Stimulated activated naive CD8-positive, alpha-beta T cell treated with anti-CD3 and anti-CD28 coated beads, Interleukin-15, amount 100 ng/mL, for 72 hours (primary cell): ENCODE measurements at regions not wholly inside any gene's neighbourhood (a gene's known extent, or its start where the extent isn't known, plus 50 kb on each side); places are given as distances from the start of the nearest gene placed in this dataset.
"Not testable (repeated sequence)": the region's sequence is repeated elsewhere in the genome, so short reads cannot be mapped to it uniquely, and the experiment has no call there.

Experiments used
- ATAC-seq: fragments of 150-1000 bp; cut with Tn5 transposase; 2 replicates; pipeline ENCODE4 v1.10.0; 2021; ENCODE audit warnings: mild to moderate bottlenecking, moderate library complexity
- DNase-seq, 2 donors: peaks; one replicate each; pipeline ENCODE4 v3.0.0; 2021 to 2022
- H3K27ac Mint-ChIP-seq, 2 donors: one replicate each; pipeline ENCODE4 v1.8.0; 2022; ENCODE audit warnings: mild to moderate bottlenecking in 2 of 2, mixed read lengths in 2 of 2, moderate library complexity in 2 of 2
- H3K27me3 Mint-ChIP-seq: one replicate; pipeline ENCODE4 v1.8.0; 2022; ENCODE audit warnings: mixed read lengths
- H3K4me1 Mint-ChIP-seq: one replicate; pipeline ENCODE4 v1.8.0; 2022; ENCODE audit warnings: mild to moderate bottlenecking, mixed read lengths
- H3K4me3 Mint-ChIP-seq, 2 donors: one replicate each; pipeline ENCODE4 v1.8.0; 2022; ENCODE audit warnings: mild to moderate bottlenecking in 2 of 2, mixed read lengths in 2 of 2, moderate library complexity in 1 of 2
- H3K9me3 Mint-ChIP-seq, 2 donors: one replicate each; pipeline ENCODE4 v1.8.0; 2022; ENCODE audit warnings: mixed read lengths in 2 of 2

DNA sequence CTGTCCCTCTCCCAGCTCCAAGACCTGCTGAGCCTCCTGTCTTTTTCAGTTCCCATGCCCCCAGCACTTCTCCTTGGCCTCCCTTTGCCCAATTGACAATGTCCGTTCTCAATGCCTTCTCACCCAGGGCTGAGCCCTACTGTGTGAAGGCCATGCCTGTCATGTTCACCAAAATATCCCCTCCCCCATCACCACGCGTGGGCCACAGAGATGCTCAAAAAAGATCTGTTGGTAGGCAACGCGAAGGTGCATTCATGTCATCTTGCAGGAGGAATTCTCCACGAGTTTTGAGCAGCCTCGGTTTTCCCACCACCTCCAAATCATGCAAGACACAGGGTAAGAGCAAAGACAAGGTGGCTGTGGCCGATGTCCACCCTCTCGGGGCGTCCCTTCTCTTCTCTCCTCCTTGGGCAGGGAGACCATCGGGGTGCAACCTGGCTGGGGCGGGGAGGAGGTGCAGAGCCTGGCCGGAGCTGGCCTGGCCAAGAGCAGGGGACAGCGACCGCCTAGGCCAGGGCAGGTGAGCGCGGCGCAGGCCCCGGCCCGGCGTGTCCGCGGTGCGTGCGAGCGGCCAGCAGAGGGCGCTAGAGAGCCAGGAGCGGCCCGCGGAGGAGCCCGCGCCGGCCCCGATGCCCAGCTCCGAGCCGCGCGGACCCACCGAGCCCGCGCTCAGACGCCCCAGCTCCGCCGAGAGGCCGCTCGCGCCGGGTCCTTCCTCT lies 56.3 kb upstream of the KRTAP5-11 start:
- Mint-ChIP-seq H3K27me3 (peaks cover 52% of the 10 kb centered on the region), H3K4me1 (peaks cover 15% of the 10 kb centered on the region), H3K4me3 (peak overlapping the region; percentile 57 to 69)
- ATAC-seq, H3K27ac Mint-ChIP-seq, H3K9me3 Mint-ChIP-seq: not testable (repeated sequence)
- DNase-seq, result peak; percentile 59 to 75

- DNase-seq, H3K9me3 Mint-ChIP-seq, H3K27ac Mint-ChIP-seq, ATAC-seq: not testable (repeated sequence)
- Mint-ChIP-seq H3K27me3 (peaks cover 53% of the 10 kb centered on the region), H3K4me3 (peak overlapping the region; percentile 44 to 69), H3K4me1 (peaks cover 15% of the 10 kb centered on the region)
Measured at GRCh38 chr11:71639520-71639849, 56.8 kb upstream of the KRTAP5-11 start.

DNA sequence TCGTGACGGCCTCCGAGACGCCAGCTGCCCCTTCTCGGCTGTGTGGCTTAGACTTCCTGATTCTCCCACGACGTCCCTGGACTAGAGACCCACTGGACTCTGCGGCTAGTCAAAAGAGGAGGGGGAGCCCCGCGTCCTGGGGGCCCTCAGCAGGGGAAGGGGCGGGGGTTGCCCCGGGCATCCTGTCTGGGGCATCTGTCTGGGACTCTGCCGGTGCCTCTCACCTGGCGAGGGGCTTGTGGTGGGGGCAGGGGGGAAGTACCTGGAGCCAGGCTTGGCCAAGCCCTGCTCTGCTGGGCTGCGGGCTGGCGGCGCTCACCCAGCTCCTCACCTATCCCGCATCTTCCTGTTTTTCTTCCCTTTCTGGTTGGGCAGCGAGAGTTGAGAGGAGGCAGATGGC lies 57.2 kb upstream of the KRTAP5-11 start:
- Mint-ChIP-seq H3K4me3 (peak overlapping the region; percentile 43 to 71), H3K27me3 (peaks cover 57% of the 10 kb centered on the region), H3K4me1 (peaks cover 15% of the 10 kb centered on the region)
- DNase-seq, H3K9me3 Mint-ChIP-seq, ATAC-seq, H3K27ac Mint-ChIP-seq: not testable (repeated sequence)

GRCh38 chr11:71647078-71647477 lies 64.4 kb upstream of the KRTAP5-11 start:
- not testable (repeated sequence) for H3K27ac Mint-ChIP-seq, H3K4me1 Mint-ChIP-seq, H3K9me3 Mint-ChIP-seq, DNase-seq, ATAC-seq, H3K4me3 Mint-ChIP-seq
- peaks cover 16% of the 10 kb centered on the region for H3K27me3 Mint-ChIP-seq

GRCh38 chr11:71652998-71653397 lies 70.3 kb upstream of the KRTAP5-11 start:
- DNase-seq, ATAC-seq, H3K9me3 Mint-ChIP-seq, H3K27ac Mint-ChIP-seq, H3K4me1 Mint-ChIP-seq, H3K27me3 Mint-ChIP-seq, H3K4me3 Mint-ChIP-seq: not testable (repeated sequence)

DNA sequence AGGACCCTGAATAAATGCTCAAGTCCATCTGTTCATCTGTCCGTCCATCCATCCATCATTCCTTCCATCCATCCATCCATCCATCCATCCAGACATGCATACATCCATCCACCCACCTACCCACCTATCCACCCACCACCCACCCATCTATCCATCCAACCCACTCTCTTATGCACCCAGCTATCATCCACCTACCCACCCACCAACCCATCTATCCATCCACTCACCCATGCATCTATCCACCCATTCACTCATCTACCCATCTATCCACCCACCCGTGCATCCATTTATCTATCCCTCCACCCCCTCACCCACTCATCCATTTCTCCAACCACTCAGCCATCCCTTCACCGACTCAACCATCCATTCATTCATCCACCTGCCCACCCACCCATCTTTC lies 71.7 kb upstream of the KRTAP5-11 start:
- H3K27me3 Mint-ChIP-seq, result not testable (repeated sequence)

DNA sequence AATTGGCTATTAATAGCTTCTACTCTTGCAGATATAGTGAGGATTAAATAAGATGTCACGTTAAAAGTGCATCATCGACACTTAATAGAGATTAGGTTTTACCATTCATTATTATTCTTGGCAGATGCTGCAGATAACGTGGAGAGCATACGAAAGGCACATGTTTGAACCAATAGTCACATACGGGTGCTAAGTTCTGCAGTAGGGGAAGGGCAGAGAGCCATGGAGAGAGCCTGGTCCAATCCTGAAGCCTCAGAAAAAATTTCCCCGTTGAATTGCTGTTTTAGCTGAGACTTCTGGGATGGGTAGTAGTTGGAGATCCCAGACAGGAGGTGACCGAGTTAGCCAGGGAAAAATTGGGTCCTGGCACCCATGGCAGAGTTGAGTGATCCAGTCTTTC lies 72.4 kb upstream of the KRTAP5-11 start:
- H3K27me3 Mint-ChIP-seq, DNase-seq, H3K4me3 Mint-ChIP-seq, H3K27ac Mint-ChIP-seq, ATAC-seq, H3K4me1 Mint-ChIP-seq, H3K9me3 Mint-ChIP-seq: not testable (repeated sequence)

More for the DNA sequence above, 71.7 kb upstream of the KRTAP5-11 start:
- not testable (repeated sequence) for H3K4me1 Mint-ChIP-seq, H3K4me3 Mint-ChIP-seq, DNase-seq, H3K27ac Mint-ChIP-seq, H3K9me3 Mint-ChIP-seq, ATAC-seq

DNA sequence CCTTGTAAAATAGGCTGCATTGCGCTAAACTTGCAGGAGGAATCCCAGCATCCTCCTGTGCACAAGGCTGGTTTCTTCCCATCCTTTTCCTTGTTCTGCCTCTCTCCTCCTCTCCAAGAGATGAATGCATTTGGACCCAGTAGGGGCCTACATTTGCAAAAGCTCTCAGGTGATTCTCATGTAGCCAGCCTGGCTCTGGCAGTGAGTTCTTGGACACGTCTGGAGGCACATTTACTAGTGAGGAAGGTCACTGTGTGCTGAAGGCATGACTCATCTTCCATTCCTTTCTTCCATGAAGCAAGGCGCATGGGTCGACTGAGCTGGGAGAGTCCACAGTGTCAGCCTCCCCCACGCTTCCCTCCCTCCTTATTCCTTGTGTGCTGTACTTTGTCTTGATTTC lies 73.8 kb upstream of the KRTAP5-11 start:
- not testable (repeated sequence) for H3K27ac Mint-ChIP-seq

DNA sequence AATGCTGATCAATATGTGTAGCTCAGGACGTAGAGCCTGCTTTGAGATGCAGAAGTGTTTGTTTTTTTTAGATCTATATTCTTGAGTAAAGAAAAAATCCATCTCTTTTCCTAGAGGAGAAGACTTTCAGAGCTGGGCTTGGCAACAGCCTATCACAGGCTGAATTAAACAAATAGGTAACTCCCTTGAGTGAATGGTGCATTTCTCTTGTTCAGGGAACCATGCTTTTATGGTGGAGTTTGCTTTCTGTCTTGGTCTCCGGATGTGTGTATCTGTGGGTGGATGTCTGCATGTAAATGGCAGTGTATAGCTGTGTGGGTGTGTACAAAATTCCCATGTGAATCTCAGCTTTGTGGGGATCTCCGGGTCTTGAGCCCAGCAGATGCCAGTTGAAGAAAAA lies 82.3 kb upstream of the KRTAP5-11 start:
- not testable (repeated sequence) for H3K9me3 Mint-ChIP-seq, H3K27ac Mint-ChIP-seq, H3K4me3 Mint-ChIP-seq

More for the DNA sequence above, 73.8 kb upstream of the KRTAP5-11 start:
- ATAC-seq, DNase-seq, H3K9me3 Mint-ChIP-seq, H3K27me3 Mint-ChIP-seq, H3K4me1 Mint-ChIP-seq, H3K4me3 Mint-ChIP-seq: not testable (repeated sequence)

DNA sequence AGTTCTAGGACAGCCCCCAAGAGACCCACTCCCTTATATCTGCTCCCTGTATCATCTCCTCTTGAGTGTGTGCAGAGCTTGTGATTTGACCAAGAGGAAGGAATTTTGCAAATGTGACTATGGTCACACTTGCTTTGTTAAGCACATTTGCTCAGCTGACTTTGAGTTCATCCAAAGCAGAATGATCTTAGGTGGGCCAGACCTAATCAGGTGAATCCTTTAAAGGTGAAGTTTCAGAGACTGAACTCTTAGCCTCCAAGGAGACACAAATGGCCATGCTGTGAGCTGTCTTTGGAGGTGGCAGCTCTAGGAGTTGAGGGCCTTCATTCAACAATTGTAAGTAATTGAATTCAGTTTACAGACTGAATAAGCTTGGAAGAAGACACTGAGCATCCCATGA lies 115.4 kb upstream of the KRTAP5-11 start:
- not testable (repeated sequence) for H3K27me3 Mint-ChIP-seq, H3K9me3 Mint-ChIP-seq, DNase-seq, H3K4me1 Mint-ChIP-seq, ATAC-seq, H3K4me3 Mint-ChIP-seq, H3K27ac Mint-ChIP-seq

More for the DNA sequence above, 82.3 kb upstream of the KRTAP5-11 start:
- not testable (repeated sequence) for ATAC-seq, H3K4me1 Mint-ChIP-seq, DNase-seq
- H3K27me3 Mint-ChIP-seq, result peaks cover 21% of the 10 kb centered on the region

GRCh38 chr11:71698961-71699360 lies 116.3 kb upstream of the KRTAP5-11 start:
- not testable (repeated sequence) for H3K9me3 Mint-ChIP-seq, H3K27ac Mint-ChIP-seq, H3K4me1 Mint-ChIP-seq, ATAC-seq, H3K27me3 Mint-ChIP-seq, DNase-seq, H3K4me3 Mint-ChIP-seq

DNA sequence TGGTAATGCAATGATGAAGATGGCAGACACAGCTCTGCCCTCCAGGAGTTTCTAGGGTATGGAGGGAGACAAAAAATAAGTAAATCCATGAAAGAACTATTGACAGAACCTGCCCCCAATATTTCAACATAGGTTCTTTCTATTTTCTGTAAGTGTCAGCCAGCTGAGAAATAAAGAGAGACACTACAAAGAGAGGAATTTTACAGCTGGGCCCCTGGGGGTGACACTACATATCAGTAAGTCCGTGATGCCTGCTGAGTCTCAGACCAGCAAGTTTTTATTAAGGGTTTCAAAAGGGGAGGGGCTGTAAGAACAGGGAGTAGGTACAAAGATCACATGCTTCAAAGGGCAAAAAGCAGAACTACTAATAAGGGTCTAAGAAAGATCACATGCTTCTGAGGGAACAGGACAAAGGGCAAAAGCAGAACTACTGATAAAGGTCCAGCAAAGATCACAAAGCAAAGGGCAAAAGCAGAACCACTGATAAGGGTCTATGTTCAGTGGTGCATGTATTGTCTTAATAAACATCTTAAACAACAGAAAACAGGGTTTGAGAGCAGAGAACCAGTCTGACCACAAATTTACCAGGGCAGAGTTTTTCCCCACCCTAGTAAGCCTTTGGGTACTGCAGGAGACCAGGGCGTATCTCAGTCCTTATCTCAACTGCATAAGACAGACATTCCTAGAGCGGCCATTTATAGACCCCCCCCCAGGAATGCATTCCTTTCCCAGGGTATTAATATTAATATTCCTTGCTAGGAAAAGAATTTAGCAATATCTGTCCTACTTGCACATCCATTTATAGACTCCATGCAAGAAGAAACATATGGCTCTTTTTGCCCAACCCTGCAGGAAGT lies 119.0 kb upstream of the KRTAP5-11 start:
- H3K4me1 Mint-ChIP-seq, ATAC-seq, DNase-seq, H3K9me3 Mint-ChIP-seq, H3K4me3 Mint-ChIP-seq, H3K27me3 Mint-ChIP-seq: not testable (repeated sequence)
- H3K27ac Mint-ChIP-seq, result peak overlapping the region in 1 of 2 donors; percentile 65

GRCh38 chr11:71705086-71705737 lies 122.5 kb upstream of the KRTAP5-11 start:
- H3K27ac Mint-ChIP-seq, result peak overlapping the region in 1 of 2 donors; percentile 93
- not testable (repeated sequence) for H3K4me1 Mint-ChIP-seq, H3K4me3 Mint-ChIP-seq, ATAC-seq, H3K9me3 Mint-ChIP-seq, DNase-seq
- peaks cover 24% of the 10 kb centered on the region for H3K27me3 Mint-ChIP-seq

- H3K4me3 Mint-ChIP-seq, DNase-seq, H3K9me3 Mint-ChIP-seq, H3K4me1 Mint-ChIP-seq, H3K27ac Mint-ChIP-seq, ATAC-seq: not testable (repeated sequence)
- H3K27me3 Mint-ChIP-seq, result peaks cover 24% of the 10 kb centered on the region
Measured at GRCh38 chr11:71705738-71706432, 123.2 kb upstream of the KRTAP5-11 start.

DNA sequence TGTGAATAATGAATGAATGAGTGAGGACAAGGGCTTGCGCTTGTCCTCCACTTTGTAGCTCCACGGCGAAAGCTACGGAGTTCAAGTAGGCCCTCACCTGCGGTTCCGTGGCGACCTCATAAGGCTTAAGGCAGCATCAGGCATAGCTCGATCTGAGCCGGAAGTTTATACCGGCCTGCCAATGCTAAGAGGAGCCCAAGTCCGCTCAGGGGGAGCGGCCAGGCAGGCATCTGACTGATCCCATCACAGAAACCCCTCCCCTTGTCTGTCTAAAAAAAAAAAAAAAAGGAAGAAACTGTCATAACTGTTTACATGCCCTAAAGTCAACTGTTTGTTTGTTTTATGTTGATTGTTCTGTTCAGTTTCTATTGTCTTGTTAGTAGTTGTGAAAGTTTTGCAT lies 124.4 kb upstream of the KRTAP5-11 start:
- ATAC-seq, H3K27ac Mint-ChIP-seq, H3K9me3 Mint-ChIP-seq, H3K4me1 Mint-ChIP-seq, H3K4me3 Mint-ChIP-seq, DNase-seq: not testable (repeated sequence)
- H3K27me3 Mint-ChIP-seq, result peaks cover 24% of the 10 kb centered on the region
